Mammary epithelial cell (primary cell): ENCODE measurements at regions not wholly inside any gene's neighbourhood (a gene's known extent, or its start where the extent isn't known, plus 50 kb on each side); places are given as distances from the start of the nearest gene placed in this dataset.

ENCODE experiments used
- EZH2 ChIP-seq: IDR thresholded peaks from 2 replicates; pipeline ENCODE4 v1.6.1; 2012; ENCODE audit warnings: low read length, inconsistent platforms, borderline replicate concordance
- TF ChIP-seq, protein P1 (sequence below), 2 donors: IDR thresholded peaks in 1 of 2; conservative IDR thresholded peaks in 1 of 2; 2 replicates each; pipeline ENCODE4 v1.5.1; 2011 to 2012; ENCODE audit warnings: inconsistent platforms in 2 of 2, low read length in 2 of 2, mild to moderate bottlenecking in 2 of 2, control low read depth in 1 of 2, low read depth in 1 of 2; ENCODE audit not compliant: insufficient read depth in 1 of 2; ENCODE audit errors: extremely low read depth in 1 of 2

DNA sequence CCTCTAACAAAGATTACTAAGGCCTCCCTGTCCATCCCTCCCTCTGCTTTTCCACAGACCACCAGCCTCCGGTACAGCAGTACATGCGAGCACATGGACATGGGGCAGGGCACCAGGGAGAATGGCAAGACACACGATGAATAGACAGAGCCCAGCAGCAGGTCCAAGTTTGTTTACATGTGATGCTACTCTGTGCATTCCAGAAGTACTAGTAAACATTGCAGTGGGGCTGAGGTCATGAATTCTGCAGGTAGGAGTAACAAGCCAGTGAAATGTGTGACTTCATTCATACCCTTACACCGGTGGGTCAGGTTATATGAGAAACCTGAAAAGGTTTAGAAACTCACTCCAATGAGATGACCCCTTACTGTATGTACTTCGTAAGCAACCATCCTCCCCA lies 205.7 kb downstream of the BCL11A start:
- TF ChIP-seq EZH2, result no peak
- TF ChIP-seq, protein P1, sequence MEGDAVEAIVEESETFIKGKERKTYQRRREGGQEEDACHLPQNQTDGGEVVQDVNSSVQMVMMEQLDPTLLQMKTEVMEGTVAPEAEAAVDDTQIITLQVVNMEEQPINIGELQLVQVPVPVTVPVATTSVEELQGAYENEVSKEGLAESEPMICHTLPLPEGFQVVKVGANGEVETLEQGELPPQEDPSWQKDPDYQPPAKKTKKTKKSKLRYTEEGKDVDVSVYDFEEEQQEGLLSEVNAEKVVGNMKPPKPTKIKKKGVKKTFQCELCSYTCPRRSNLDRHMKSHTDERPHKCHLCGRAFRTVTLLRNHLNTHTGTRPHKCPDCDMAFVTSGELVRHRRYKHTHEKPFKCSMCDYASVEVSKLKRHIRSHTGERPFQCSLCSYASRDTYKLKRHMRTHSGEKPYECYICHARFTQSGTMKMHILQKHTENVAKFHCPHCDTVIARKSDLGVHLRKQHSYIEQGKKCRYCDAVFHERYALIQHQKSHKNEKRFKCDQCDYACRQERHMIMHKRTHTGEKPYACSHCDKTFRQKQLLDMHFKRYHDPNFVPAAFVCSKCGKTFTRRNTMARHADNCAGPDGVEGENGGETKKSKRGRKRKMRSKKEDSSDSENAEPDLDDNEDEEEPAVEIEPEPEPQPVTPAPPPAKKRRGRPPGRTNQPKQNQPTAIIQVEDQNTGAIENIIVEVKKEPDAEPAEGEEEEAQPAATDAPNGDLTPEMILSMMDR (conservative IDR thresholded peaks at IDR 0.05 in 1 of 2, IDR thresholded peaks at IDR 0.05 in 1 of 2; ENCODE audit: extremely low read depth in 1 of 2, insufficient read depth in 1 of 2, low read depth in 1 of 2, low read length in 2 of 2), result no peak
